ENCODE measurements at regions not wholly inside any gene's neighbourhood (a gene's known extent, or its start where the extent isn't known, plus 50 kb on each side); places are given as distances from the start of the nearest gene placed in this dataset.

- Histone ChIP-seq H4K20me1 (replicated peaks; ENCODE audit: insufficient read depth) (no peaks in the 10 kb centered on the region), H3K27me3 (ENCODE audit: insufficient read depth) (no peaks in the 10 kb centered on the region), H3K27ac (ENCODE audit: low read depth) (no peak overlapping the region), H3K79me2 (replicated peaks; ENCODE audit: insufficient read depth) (no peaks in the 10 kb centered on the region), H3K9me2 (ENCODE audit: insufficient read depth) (peaks cover 21% of the 10 kb centered on the region; the same call in 1 of the 2 replicates), H3K36me3 (ENCODE audit: insufficient read depth) (no peaks in the 10 kb centered on the region), H2AFZ (no peak overlapping the region), H3K4me1 (ENCODE audit: insufficient read depth) (peaks cover 19% of the 10 kb centered on the region), H3K4me2 (no peak overlapping the region), H3K4me3 (no peak overlapping the region), H3F3A (replicated peaks; ENCODE audit: low read depth) (no peaks in the 10 kb centered on the region)
- TF ChIP-seq CREB1 (CRISPR knock-in tag; IDR thresholded peaks at IDR 0.05; ENCODE audit: low read depth) (no peak), REST (IDR thresholded peaks at IDR 0.05; ENCODE audit: unreplicated experiment) (no peak), EZH2phosphoT487 (IDR thresholded peaks at IDR 0.05; ENCODE audit: unreplicated experiment) (no peak), ETS1 (IDR thresholded peaks at IDR 0.05) (no peak), EZH2 (IDR thresholded peaks at IDR 0.05; ENCODE audit: low read depth, unreplicated experiment) (no peak), ZNF462 (CRISPR knock-in tag; IDR thresholded peaks at IDR 0.05) (no peak), ZNF331 (CRISPR knock-in tag; IDR thresholded peaks at IDR 0.05; ENCODE audit: low read depth) (no peak)
- Mint-ChIP-seq H3K27me3 (ENCODE audit: insufficient read depth, low read depth, poor library complexity) (peaks cover 2% of the 10 kb centered on the region), H3K4me3 (no peak overlapping the region), H3K27ac (no peak overlapping the region), H3K36me3 (ENCODE audit: low read depth) (no peaks in the 10 kb centered on the region; the same call in 2 of the 3 replicates), H3K4me1 (peaks cover 27% of the 10 kb centered on the region), H3K9me3 (peaks cover 2% of the 10 kb centered on the region; the same call in 2 of the 3 replicates)
- ATAC-seq = no peak
- DNase-seq (ENCODE audit: low spot score) = no peak
These were observed 148.8 kb downstream of the CPEB2 start for GRCh38 chr4:15151033-15151432.
